Chondrocyte (in vitro differentiated cells): ENCODE measurements at regions not wholly inside any gene's neighbourhood (a gene's known extent, or its start where the extent isn't known, plus 50 kb on each side); places are given as distances from the start of the nearest gene placed in this dataset.

ENCODE experiments used
- DNase-seq: peaks from one replicate; pipeline ENCODE4 v3.0.0; 2021; ENCODE audit warnings: mixed read lengths, low spot score
- H3K27ac Mint-ChIP-seq: one replicate; pipeline ENCODE4 v1.8.0; 2021; ENCODE audit warnings: mild to moderate bottlenecking, moderate library complexity, mixed read lengths; ENCODE audit not compliant: unreplicated experiment
- H3K27me3 Mint-ChIP-seq: 2 replicates; pipeline ENCODE4 v1.8.0; 2021; ENCODE audit warnings: low read depth, mixed read lengths
- H3K36me3 Mint-ChIP-seq: 2 replicates; pipeline ENCODE4 v1.8.0; 2021; ENCODE audit warnings: low read depth, mixed read lengths
- H3K4me1 Mint-ChIP-seq: 2 replicates; pipeline ENCODE4 v1.8.0; 2021; ENCODE audit warnings: low read depth, mild to moderate bottlenecking, mixed read lengths
- H3K4me3 Mint-ChIP-seq: one replicate; pipeline ENCODE4 v1.8.0; 2021; ENCODE audit warnings: mild to moderate bottlenecking, moderate library complexity, mixed read lengths; ENCODE audit not compliant: unreplicated experiment
- H3K9me3 Mint-ChIP-seq: 2 replicates; pipeline ENCODE4 v1.8.0; 2021; ENCODE audit warnings: low read depth, mixed read lengths
- CTCF ChIP-seq: fragments of 200-600 bp; sonication (generic); IDR thresholded peaks from 2 replicates; pipeline ENCODE4 v1.5.0; 2021; ENCODE audit warnings: antibody characterized with exemption, mild to moderate bottlenecking, moderate library complexity

- no peak for TF ChIP-seq CTCF
- Mint-ChIP-seq H3K9me3 (peaks cover 7% of the 10 kb centered on the region), H3K4me3 (no peak overlapping the region), H3K36me3 (no peaks in the 10 kb centered on the region), H3K27ac (no peak overlapping the region), H3K27me3 (peaks cover 9% of the 10 kb centered on the region), H3K4me1 (no peaks in the 10 kb centered on the region)
- DNase-seq, result no peak
These were observed 247.1 kb downstream of the SPTSSA start for GRCh38 chr14:34214961-34215360.

GRCh38 chr14:34213332-34213731, 248.7 kb downstream of the SPTSSA start:
- peaks cover 9% of the 10 kb centered on the region for H3K27me3 Mint-ChIP-seq
- H3K9me3 Mint-ChIP-seq, result peaks cover 7% of the 10 kb centered on the region
- no peaks in the 10 kb centered on the region for H3K36me3 Mint-ChIP-seq
- no peaks in the 10 kb centered on the region for H3K4me1 Mint-ChIP-seq
- H3K4me3 Mint-ChIP-seq, result no peak overlapping the region
- TF ChIP-seq CTCF, result no peak
- DNase-seq, result no peak
- no peak overlapping the region for H3K27ac Mint-ChIP-seq

GRCh38 chr14:34212172-34212929, 249.7 kb downstream of the SPTSSA start:
- Mint-ChIP-seq H3K36me3 (no peaks in the 10 kb centered on the region), H3K9me3 (peaks cover 7% of the 10 kb centered on the region), H3K4me3 (no peak overlapping the region), H3K4me1 (no peaks in the 10 kb centered on the region), H3K27me3 (peaks cover 9% of the 10 kb centered on the region), H3K27ac (no peak overlapping the region)
- no peak for TF ChIP-seq CTCF
- DNase-seq, result no peak

- Mint-ChIP-seq H3K9me3 (peaks cover 3% of the 10 kb centered on the region), H3K36me3 (no peaks in the 10 kb centered on the region), H3K4me1 (no peaks in the 10 kb centered on the region), H3K27ac (no peak overlapping the region), H3K4me3 (no peak overlapping the region), H3K27me3 (peaks cover 9% of the 10 kb centered on the region)
- DNase-seq, result no peak
- TF ChIP-seq CTCF, result no peak
These were observed 250.3 kb downstream of the SPTSSA start for GRCh38 chr14:34211732-34212131.

GRCh38 chr14:34208532-34208931, 253.5 kb downstream of the SPTSSA start:
- Mint-ChIP-seq H3K36me3 (no peaks in the 10 kb centered on the region), H3K27ac (no peak overlapping the region), H3K4me1 (no peaks in the 10 kb centered on the region), H3K4me3 (no peak overlapping the region), H3K27me3 (peaks cover 10% of the 10 kb centered on the region), H3K9me3 (no peaks in the 10 kb centered on the region)
- no peak for TF ChIP-seq CTCF
- DNase-seq, result no peak
